HL-60/S4 (cell line): ENCODE measurements at regions not wholly inside any gene's neighbourhood (a gene's known extent, or its start where the extent isn't known, plus 50 kb on each side); places are given as distances from the start of the nearest gene placed in this dataset.
"Not testable (repeated sequence)": the region's sequence is repeated elsewhere in the genome, so short reads cannot be mapped to it uniquely, and the experiment has no call there.

Source experiments
- in situ Hi-C: fragments of 300-500 bp; cut with MboI; formaldehyde crosslinking; loops from 2 replicates; pipeline ENCODE4 v1.14.3; 2022; ENCODE audit warnings: low sequenced_read_pairs

DNA sequence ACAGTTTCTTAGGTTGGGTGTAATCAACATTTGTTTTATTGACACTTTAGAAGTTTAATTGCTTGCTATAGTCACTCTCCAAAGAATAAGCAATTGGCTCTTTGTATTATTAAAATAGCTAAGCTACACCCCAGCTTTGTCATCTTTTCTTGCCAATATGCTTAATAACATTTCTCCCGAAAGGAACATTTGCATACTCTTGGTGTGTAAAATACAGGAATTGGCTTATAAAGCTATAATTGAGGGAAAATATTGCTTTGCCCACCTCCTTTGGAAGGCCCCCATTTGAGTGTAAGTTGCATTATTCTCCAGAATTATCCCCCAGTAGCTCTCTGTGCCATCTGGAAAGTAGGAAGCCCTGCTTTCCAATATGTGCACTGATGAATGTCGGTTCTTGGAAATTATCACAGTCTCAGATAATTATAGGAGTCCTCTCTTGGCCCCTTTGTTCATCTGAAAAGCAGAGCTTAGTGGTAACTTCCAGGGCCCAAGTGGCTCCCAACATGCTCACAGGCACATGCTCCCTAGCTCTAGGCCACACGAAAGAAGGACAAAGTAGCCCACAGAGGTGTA lies 92.4 kb upstream of the B3GAT2 start:
- in situ Hi-C loops: no loop called here

DNA sequence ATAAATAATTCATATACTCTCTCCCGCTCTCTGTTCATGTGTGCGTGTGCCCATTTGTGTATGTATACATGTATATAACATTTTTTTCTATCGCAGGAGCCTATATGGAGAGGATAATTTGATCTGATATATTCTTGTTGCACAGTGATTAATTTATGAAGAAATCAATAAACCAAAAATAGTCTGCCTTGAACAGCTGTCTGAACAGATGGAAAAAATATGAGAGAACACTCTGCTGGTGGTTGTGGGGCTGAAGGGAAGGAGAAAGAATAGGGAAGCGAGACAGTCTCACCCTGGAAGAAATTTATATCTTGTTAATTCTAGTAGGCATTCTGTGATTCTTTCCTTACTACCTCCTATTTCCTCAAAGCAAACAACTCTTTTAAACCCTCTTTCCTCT lies 96.6 kb upstream of the B3GAT2 start:
- in situ Hi-C loops: no loop called here

DNA sequence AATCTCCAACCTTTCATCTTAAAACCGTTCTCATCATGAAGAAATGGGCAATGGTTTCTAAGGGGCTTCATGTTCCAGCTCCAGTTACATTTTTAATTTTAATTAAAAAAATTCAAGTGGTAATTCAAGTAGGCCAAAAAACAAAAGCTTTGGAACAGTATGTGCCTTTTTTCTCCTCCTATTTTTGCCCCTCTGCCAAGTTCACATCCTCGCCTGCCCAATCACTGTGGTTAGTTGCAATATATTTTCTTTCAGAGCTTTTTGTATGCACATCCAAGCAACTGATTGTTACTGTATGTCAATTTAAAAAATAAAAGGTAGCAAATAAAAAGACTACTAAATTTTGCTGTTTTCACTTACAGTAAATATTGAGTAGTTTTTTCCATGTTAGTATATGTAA lies 99.8 kb upstream of the B3GAT2 start:
- in situ Hi-C loops: no loop called here

DNA sequence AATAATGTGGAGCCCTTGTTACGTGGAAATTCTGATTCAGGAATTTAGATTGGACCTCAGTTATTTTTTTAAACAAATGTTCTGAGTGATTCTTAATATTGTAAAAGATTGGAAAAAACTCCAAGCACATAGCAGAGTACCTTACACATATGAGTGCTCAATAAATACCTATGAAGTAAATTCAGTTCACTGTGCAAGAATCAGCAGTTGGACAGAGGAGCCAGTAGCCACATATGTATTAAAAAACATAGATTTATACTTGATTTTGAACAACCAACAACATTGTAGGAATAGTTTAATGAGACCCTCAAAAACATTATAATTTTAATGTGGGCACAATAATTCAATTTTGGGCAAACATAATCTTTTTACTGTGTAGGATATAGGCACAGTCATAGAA lies 109.3 kb upstream of the B3GAT2 start:
- in situ Hi-C loops: no loop called here

DNA sequence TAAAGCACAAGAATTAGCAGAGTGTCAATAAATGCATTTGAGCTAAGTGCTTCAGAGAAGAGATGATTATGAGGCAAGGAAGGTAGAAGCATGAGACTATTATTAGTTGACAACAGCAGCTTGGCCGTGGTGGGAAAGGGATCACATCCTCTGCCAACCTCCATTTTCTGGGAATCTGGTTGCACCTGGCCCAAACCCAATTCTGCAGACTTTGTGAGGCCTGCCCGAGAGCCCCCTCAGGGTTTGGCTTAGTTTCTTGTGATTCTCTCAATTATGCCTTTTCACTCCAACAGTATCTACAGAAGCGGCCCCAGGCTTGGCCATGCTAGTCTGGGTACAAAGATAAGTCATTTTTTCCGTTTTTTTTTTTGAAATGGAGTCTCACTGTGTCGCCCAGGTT lies 111.0 kb upstream of the B3GAT2 start:
- in situ Hi-C loops: no loop called here

DNA sequence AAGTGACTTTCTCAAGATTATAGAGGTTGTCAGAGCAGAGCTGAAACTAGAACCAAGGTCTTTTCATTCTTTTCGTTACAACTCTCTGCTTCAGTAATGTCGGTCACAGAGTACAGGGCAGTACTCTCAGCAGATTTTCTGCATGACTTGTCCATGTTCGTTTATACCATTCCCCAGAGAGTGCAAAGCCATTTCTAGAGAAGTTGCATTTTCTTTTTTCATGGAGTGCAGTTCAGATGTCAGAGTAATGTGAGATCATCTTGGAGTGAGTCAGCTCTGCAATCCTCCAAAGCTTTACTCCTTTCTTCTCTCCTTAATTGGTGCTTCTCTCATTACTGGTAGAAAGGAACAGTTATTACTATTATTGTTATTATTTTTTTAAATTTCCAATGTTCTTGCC lies 115.6 kb upstream of the B3GAT2 start:
- in situ Hi-C loops: no loop called here

DNA sequence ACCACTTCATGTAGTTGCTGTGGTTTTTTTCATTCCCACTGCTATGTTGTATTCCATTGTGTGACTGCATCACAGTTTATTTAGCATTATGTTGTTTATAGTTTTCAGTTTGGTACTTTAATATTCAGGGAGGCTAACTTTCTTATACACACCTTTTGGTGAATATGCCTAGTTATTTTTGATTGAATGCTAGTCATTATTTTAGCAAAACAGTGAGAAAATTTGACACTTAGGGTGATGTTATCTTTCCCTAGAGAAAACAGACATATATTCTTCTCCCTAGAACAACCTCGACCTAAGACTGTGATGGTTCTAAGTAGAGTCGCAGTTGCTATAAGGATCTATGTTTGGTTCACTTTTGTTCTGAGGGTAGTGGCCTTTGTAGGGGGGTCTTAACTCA lies 120.8 kb upstream of the B3GAT2 start:
- in situ Hi-C loops: no loop called here

DNA sequence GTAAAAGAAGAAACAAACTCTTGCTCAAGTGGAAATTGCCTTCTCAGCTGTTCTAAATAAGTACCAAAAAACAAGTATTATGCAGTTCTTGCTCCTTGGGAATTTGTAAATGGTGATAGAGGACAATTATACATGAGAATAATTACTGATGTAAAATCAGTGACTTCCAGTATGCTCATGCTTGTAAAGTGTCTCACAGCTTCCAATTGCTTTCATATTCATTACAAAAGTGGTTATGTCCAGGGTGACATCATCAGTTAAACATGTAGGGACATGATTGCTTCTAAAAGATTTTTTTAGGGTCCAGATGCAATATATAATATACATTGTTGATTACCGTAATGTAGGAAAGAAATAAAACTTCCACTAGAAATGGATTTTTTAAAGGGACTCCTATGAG lies 122.8 kb upstream of the B3GAT2 start:
- in situ Hi-C loops: no loop called here

DNA sequence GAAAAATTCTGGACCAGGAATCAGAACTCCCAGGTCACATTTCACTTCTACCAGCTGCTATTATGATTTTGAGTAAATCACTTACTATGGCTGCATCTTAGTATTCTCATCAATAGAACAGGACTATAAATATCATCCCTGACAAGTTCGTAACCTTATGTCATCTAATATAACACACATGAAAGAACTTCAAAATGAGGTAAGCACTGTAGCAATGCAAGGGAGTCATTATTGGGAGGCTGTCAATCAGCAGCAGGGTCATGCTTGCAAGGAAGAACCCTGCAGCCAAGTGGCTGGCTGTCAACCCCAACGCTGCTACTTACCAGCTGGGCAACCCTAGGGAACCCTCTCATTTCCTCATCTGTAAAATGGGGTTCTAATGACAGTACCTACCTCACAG lies 123.3 kb upstream of the B3GAT2 start:
- in situ Hi-C loops: no loop called here

DNA sequence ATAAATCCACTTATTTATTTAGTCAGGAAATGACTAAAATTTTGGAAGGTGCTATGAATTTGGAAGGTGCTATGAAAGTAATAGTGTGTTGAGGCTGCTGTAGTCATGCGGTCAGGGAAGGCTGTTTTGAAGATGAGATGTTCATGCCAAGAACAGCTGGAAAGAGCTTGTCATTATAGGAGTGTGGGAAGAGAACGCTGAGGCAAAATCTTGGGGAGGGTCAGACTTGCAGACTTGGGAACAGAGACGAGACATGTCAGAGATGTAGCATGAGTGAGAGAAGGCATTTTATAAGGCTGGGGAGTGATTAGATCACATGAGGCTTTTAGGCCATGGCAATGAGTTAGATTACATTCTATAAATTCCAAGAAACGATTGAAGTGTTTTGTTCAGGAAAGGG lies 124.0 kb upstream of the B3GAT2 start:
- in situ Hi-C loops: no loop called here

DNA sequence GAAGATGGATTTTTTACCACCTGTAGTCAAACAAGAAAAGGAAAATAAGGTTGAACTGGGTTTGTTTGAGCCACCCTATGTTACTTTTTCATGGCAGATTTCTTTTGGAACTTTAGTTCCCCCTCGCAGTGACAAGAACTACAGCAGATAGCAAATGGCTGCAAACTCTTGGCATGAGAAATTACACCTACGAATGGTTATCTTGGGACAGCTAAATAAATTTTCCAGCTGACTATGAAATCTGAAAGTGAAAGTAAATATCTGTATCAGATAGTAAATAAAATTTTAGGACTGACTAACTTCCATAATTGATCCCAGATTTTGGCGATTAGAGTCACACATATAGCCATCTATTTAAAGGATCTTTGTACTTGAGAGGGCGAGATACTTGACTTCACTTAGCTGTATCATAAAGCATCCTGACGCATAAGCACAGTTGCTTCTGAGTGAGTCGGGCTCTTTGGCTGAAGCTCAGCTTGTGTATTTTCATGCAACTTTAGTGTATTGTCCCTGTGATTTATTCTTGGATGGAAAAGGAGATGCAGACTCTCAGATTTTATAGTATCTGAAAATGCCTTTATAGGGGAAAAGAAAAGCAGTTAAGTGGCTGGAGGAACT lies 125.3 kb upstream of the B3GAT2 start:
- in situ Hi-C loops: no loop called here

DNA sequence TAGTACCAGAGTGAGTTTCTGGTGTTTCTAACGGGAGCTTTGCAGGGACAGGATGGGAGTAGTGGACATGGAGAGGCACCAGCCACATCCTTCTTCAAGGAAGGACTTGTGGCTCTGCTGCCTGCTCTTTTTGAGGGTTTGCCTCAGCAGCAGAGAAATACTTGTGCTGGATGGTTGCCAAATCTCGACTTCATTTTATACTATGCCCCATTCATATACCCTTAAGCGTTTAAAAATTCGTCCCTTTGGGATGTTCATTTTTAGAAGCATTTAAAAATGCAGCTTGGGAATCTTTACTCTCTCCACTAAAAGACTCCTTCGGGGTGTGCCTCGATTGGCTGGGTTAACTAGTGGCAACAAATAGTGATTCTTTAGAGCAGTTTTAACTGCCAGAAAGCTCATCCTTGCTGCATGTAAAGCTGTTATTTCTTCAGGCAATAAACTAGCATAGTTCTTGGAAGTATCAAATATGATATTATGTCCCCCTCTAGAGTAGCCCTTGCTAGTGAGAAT lies 126.5 kb upstream of the B3GAT2 start:
- in situ Hi-C loops: no loop called here

DNA sequence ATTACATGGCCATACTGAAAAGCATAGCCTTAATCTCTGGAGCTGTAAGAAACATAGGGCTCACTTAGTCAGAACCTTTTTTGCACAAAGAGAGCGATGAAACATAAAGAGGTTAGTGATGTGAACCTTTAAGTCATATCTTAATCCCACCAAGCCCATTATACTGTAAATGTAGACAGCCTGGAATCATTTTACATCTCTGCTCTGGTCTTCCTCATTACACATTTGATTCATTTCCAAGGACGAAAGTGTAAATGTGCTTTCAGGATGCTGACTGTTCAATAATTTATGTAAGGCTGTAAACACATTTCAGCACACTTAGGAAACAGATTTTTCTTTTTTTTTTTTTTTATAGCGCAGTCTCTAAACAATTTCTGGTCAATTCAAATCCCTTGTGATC lies 131.3 kb upstream of the B3GAT2 start:
- in situ Hi-C loops: no loop called here

DNA sequence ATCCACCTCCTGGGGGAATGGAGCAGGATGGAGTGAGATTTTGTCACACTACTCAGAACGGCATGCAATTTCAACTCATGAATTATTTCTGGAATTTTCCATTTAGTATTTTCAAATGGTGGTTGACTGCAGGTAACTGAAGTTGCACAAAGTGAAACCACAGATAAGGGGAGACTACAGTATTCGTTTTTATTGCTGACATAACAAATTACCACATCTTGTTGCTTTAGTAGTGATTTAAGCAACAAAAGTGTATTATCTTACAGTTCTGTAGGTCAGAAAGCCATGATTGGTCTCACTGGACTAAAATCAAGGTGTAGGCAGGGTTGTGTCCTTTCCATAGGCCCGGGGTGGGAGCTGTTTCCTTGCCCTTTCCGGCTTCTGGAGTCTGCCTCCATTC lies 133.4 kb upstream of the B3GAT2 start:
- in situ Hi-C loops: no loop called here

DNA sequence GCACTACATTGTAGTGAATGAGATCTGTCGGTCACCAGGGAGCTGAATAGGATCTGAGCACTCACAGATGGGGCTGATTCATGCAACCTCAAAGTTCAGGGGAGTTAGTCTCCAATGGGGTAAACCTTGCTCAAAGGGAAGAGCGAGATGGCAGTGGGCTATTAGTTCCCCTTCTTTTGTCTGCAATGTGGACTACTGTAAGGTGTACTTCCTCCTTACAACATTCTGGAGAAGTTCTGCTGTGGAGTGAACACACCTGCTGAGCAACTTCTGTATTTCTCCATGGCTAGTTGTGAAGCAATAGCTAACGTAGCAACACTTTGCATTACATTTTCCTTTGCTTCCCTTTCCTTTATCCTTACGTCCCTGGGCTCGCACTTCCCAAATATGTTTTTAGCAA lies 134.3 kb upstream of the B3GAT2 start:
- in situ Hi-C loops: no loop called here

DNA sequence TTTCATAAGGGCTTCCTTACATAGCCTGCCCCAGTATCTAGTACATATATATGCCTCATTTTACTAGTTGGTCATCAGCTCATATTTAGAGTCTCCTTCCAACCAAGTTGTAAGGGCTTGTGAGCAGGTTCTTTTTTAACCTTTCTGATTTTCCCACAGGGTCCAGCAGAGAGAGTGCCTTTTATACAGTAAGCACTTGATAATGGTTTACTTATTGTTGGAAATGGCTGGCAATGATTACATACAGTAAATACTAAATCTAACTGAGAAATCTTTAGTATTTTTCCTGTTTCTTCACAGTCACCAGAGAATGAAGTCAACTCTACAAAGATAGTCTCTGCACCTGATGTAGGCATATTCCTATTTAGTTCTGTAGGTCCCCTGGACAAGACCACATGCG lies 135.1 kb upstream of the B3GAT2 start:
- in situ Hi-C loops: no loop called here

DNA sequence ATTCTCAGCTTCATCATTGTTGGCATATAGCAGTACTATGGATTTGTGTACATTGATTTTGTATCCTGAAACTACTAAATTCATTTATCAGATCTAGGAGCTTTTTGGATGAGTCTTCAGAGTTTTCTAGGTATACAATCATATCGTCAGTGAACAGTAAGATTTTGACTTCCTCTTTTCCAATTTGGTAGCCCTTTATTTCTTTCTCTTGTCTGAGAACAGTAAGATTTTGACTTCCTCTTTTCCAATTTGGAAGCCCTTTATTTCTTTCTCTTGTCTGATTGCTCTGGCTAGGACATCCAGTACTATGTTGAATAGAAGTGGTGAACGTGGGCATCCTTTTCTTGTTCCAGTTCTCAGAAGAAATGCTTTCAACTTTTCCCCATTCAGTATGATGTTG lies 140.4 kb upstream of the B3GAT2 start:
- in situ Hi-C loops: not testable (repeated sequence)

DNA sequence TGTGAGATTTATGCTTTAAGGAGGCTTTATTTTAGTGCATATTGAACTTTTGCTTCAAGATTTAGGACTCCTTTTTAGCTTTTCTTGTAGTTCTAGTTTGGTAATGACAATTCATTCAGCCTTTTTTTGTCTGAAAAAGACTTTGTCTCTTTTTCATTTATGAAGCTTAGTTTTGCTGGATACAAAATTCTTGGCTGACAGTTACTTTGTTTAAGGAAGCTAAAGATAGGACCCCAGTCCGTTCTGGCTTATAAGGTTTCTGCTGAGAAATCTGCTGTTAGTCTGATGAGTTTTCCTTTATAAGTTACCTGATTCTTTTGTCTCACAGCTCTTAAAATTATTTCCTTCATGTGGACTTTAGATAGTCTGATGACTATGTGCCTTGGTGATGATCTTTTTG lies 142.8 kb upstream of the B3GAT2 start:
- in situ Hi-C loops: no loop called here

DNA sequence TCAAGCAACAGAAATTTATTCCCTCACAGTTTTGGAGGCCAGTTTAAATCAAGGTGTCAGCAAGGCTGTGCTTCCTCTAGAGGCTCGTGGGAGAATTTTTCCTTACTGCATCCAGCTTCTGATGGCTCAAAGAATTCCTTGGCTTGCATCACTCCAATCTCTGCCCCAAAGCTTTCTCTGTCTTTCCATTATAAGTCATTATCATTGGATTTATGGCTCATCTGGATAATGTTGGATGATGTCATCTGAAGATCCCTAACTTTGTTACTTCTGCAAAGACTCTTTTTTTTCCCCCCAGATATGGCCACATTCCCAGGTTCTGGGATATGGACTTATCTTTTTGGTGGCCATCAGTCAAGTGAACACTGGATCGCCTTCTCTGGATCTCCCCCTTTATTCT lies 146.3 kb upstream of the B3GAT2 start:
- in situ Hi-C loops: no loop called here

DNA sequence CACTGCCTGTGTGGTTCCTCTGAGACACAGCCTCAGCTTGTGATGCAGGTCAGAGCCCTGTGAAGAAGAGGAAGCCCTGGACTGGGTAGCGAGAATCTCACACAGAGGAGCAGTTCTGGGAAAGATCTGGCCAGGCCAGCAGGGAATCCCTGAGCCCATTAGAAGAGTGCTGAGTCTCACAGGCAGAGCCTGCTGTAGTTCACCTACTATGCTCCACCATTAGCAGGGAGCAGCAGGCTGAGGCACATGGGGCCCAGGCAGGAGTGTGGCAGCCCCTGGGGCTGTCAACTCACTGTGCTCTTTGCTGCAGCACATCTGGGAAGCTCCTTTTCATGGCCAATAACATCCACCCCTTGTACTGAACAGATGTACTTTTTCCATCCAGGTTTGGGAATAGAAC lies 146.8 kb upstream of the B3GAT2 start:
- in situ Hi-C loops: no loop called here

DNA sequence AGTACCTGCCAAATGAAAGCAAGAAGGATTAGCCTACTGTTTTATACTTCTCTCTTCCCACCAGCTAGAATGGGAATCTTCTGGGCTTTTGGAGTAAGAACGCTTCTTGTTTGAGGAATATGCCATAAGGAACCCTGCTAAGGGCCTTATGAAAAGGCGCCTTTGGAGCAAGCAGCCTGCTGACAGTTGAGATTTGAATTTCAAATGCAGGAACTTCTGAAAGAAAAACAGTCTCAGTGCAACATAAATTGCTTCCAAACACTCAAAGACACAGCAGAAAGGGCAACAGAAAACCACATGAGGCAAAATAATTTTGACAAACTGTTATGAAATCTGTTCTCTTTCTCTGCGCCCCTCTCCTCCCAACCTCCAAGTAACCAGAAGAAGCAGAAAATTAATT lies 149.4 kb upstream of the B3GAT2 start:
- in situ Hi-C loops: no loop called here

DNA sequence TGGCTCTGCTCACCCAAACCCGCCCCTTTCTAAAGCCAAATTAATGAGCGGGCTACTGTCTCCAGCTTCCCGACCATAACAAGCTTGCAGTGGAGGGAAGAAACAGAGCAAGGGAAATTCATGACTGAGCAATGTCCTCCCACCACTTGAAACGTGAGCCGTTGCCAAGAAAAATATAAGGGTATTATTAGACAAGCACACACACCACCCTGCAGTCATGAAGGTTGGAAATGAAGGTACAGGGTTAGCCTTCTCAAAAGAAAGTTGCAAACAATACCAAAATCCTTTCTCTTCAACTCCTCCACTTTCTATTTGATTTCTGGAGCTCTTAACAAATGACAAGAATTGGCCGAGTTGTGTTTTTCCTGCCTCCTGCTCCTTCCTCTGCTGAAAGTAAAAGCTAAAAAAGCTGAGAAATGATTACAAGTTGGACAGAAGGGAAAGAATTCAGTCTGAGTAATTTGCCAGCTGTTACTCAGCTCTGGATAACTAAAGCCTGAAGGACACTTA lies 151.1 kb upstream of the B3GAT2 start:
- in situ Hi-C loops: no loop called here

DNA sequence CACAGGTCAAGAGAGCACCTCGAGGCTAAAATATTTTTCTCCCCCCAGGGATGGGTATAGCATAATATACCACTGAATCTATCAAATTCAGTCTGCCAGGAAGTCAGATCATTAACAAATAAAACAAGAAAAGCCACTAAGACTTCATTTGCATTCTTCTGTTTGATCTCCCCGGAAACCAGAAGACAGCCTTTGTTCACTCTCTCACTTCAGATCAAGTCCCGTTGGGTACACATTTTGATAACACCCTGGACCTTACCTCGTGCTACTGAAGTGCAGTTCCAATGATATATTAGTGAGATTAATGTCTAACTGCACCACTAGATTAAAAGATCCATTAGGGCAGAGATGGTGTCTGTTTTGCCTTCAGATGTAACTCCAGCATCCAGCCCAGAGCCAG lies 157.7 kb upstream of the B3GAT2 start:
- in situ Hi-C loops: no loop called here
